NCI-H2107 treated with DMSO at 0.1 percent for 48 hours (cell line): ENCODE measurements at regions not wholly inside any gene's neighbourhood (a gene's known extent, or its start where the extent isn't known, plus 50 kb on each side); places are given as distances from the start of the nearest gene placed in this dataset.
A peak's percentile ranks its signal among the peaks of the same experiment; 100 is the strongest.
"Not testable (repeated sequence)": the region's sequence is repeated elsewhere in the genome, so short reads cannot be mapped to it uniquely, and the experiment has no call there.

Experiments used
- DNase-seq: peaks from one replicate; lab custom pipeline; 2025; ENCODE audit not compliant: unreplicated experiment; lab: John Stamatoyannopoulos, UW

DNA sequence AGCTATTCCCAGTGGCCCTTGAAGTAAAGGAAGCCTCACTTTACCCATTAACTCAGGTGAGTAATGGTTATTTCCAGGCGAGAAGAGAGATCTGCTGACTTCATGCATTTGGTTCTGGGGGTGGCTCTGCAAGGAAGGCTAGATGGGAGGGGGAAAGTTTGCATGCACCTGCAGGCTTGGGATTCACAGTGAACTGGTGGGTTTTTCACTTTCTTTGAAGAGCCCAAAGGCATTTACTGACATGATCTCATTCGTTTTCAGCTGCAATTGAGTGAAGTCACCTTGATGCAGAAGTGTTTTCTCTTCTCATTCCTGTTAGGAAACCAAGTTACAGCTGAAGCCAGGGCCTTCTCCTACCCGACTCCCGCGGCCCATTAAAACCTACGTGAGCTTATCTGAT lies 131.0 kb upstream of the N4BP1 start:
- no peak for DNase-seq

DNA sequence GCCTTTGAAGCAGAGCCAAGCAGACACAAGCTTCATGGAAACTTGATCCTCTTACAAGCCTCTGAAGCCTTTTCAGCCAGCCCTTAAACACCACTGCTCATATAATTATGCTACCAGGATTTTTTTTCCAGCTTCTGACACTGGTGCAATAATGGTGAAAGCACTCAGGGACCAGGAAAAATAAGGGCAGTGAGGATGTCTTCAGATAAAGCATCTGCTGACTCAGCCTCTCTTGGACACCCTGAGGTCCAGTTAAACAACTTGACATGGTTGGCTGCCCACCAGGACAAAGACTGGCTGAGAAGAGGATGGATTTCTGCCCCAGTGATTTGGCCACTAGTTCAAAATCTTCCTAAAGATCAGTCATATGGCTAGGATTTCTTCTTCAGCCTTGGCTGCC lies 124.2 kb upstream of the N4BP1 start:
- no peak for DNase-seq

DNA sequence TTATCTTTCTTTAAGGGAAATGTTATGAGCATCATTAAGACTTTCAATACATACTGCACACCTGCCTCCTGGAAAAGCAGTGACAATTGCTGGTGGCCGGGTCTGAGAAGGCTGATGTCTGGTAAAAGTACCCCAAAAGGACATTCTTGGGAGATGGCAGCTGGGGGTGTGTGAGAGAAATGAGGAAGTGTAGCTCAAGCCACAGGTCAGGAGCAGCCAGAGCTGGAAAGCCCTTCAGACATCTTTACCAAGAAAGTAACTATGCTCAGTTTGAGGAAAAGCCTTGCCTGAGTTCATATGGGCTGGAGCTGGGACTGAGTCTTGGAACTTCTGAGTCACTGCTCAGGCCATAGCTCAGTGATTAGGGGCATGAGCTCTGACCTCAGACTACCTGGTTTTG lies 94.7 kb upstream of the N4BP1 start:
- no peak for DNase-seq

DNA sequence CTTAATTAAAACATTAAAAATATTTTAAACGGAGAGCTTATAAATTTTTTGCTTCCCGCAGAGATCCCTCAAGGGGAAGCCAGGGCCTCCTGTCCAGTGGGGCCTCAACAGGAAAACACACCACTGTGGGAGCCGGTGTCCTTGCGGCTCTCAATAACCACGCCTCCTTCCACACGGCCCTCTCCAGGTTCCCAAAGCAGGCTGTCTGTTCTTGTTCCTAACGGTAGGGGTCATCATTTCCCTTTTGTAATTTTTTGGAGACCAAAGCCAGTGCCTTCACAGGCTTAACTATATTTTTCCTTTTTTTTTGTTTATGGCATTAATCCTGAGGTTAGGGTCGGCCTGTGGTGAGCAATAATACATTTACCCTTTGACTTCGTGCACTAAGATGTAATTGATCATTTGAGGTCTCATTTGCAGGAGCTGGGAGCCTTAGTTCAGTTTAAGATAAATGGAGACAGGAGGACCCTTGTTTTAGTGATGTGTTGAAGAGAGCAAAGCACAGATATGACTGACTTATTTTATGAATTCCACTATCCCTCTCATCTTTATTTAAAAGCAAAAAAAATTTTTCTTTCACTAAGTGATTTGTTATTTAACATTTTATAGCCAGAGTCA lies 77.5 kb upstream of the N4BP1 start:
- DNase-seq, result peak; percentile 47

DNA sequence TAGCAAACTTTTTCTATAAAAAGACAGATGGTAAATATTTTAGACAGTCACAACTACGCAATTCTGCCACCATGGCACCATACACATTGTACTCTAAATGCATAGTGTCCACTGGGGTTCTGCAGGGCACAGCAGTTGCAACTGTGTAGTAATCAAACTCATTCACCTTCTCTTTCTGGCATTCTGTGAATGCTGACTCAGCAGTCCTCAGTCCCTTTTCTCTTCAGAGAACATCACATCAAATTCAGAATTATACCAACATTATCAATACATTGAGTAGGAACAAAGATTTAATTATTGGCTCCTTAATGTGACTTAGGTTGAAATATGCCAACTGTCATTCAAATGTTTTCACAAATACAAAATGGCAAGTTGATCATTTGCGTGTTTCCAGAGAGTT lies 74.2 kb upstream of the N4BP1 start:
- DNase-seq, result no peak

DNA sequence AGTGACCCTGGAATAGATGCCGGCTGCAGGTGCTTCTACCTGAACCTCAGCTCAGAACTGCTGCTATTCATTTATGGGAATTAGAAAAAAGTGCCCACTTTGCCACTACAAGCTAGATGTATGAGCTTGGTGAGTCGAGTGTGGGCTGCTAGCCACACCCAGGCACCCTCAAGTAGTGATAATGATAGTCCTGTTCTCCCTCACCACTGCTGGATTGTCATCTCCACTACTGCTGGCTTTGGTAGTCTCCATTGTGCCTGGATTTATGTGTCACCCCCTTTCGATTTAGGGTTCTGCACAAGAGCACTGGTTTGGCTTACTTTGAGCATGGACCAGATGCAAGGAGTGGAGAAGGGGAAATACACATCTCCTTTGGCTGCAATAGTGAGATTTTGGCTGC lies 73.0 kb upstream of the N4BP1 start:
- DNase-seq, result no peak

DNA sequence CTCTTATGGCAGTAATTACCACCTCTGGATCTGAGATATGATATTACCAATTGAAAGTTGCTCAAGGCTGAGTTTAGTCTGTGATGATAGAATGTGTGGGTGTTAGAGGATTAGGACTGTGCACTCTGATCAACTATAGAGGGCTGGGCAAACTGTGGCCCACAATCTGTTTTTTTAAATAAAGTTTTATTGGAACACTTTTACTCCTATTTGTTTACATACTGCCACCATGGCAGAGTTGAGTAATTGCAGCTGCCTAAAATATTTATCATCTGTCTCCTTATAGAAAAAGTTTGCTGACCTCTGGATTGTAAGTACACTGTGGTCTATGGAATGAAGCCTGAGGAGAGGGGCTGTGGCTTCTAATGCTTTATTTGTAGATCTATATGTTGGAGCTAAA lies 71.5 kb upstream of the N4BP1 start:
- no peak for DNase-seq

DNA sequence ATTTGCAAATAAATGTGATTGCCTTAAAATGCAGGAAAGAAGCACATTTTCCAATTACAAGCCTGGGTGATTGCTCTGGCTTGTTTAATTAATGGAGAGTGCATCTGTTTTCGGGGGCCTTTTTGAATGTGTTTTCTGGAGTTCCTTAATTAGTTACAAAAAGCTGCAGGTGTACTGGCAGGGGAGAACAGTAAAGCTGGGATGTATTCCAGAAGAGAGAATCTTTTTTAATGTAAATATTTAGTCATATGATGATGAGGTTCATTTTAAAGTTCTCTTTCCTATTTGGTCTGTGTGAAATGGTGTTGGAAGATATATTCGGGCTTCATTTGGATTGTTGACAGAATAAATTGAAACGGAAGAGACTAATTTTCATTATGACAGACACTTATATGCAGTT lies 70.9 kb upstream of the N4BP1 start:
- no peak for DNase-seq

DNA sequence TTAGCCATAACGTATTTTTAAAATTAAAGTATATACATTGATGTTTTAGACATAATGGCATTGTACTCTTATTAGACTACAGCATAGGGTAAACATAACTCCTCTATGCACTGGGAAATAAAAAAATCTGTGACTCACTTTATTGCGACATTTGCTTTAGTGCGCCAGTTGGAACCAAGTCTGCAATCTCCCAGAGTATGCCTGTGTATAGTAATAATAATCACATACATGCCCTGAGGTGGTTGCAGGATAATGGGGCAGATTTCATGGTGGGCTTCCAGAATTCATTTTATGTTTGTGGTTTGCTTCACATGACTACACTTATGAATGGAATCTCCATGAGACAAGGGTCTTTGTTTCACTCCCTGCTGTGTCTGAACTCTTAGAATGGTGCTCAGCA lies 66.9 kb upstream of the N4BP1 start:
- DNase-seq, result no peak

DNA sequence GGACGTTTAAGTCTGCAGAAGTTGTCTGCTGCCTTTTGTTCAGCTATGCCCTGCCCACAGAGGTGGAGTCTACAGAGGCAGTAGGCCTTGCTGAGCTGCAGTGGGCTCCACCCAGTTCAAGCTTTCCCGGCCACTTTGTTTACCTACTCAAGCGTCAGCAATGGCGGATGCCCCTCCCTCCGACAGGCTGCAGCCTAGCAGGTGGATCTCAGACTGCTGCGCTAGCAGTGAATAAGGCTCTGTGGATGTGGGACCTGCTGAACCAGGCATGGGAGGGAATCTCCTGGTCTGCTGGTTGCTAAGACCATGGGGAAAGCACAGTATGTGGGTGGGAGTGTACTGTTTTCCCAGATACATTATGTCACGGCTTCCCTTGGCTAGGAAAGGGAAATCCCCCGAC lies 58.2 kb upstream of the N4BP1 start:
- DNase-seq, result not testable (repeated sequence)

DNA sequence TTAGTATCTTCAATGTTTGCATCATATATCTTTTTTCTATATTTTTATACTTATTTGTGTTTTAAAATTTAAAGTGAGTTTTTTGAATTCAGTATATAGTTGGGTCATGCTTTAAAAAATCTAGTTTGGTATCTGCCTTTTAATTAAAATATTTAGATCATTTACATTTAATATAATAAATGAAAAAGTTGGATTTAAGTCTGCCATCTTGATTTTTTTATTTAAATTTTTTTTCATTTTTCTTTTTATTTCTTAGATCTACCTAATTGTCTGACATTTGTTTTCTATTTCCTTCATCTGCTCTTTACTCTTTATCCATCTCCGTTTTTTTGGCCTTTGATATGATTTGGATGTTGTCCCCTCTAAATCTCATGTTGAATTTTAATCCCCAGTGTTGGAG lies 50.0 kb upstream of the N4BP1 start:
- no peak for DNase-seq
